ENCODE measurements at regions not wholly inside any gene's neighbourhood (a gene's known extent, or its start where the extent isn't known, plus 50 kb on each side); places are given as distances from the start of the nearest gene placed in this dataset.

DNA sequence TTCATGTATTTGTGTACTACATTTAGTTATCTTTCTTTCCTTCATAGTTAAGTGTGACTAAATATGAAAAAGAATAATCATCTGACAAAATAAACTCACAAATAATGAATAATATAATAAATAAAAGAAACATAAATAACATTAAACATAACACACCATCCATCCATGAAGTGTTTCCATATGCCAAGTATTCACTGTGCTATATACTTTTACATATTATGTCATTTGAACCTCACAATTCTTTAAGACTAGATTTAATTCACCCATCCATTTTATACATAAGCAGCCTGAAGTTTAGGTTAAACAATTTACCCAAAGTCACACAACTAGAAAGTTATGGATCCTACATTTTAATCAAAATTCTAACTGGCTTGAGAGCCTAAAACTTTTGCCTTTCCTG is 549.4 kb upstream of the HS3ST5 start:
- Histone ChIP-seq H3K27ac (ENCODE audit: low read depth) (no peak overlapping the region), H3K4me3 (no peak overlapping the region), H3K79me2 (replicated peaks; ENCODE audit: insufficient read depth) (no peaks in the 10 kb centered on the region), H3F3A (replicated peaks; ENCODE audit: low read depth) (no peaks in the 10 kb centered on the region), H3K4me1 (ENCODE audit: insufficient read depth) (no peaks in the 10 kb centered on the region), H3K36me3 (ENCODE audit: insufficient read depth) (no peaks in the 10 kb centered on the region), H3K4me2 (no peak overlapping the region), H3K27me3 (ENCODE audit: insufficient read depth) (no peaks in the 10 kb centered on the region), H3K9me2 (ENCODE audit: insufficient read depth) (no peaks in the 10 kb centered on the region), H2AFZ (no peak overlapping the region), H4K20me1 (replicated peaks; ENCODE audit: insufficient read depth) (no peaks in the 10 kb centered on the region)
- Mint-ChIP-seq H3K9me3 (peaks cover 6% of the 10 kb centered on the region; the same call in 2 of the 3 replicates), H3K4me1 (no peaks in the 10 kb centered on the region), H3K36me3 (ENCODE audit: low read depth) (peaks cover 2% of the 10 kb centered on the region; the same call in 1 of the 3 replicates), H3K4me3 (no peak overlapping the region), H3K27ac (no peak overlapping the region), H3K27me3 (ENCODE audit: insufficient read depth, low read depth, poor library complexity) (no peaks in the 10 kb centered on the region)
- DNase-seq (ENCODE audit: low spot score), result no peak
- TF ChIP-seq EZH2phosphoT487 (IDR thresholded peaks at IDR 0.05; ENCODE audit: unreplicated experiment), result no peak
- TF ChIP-seq, protein P1, sequence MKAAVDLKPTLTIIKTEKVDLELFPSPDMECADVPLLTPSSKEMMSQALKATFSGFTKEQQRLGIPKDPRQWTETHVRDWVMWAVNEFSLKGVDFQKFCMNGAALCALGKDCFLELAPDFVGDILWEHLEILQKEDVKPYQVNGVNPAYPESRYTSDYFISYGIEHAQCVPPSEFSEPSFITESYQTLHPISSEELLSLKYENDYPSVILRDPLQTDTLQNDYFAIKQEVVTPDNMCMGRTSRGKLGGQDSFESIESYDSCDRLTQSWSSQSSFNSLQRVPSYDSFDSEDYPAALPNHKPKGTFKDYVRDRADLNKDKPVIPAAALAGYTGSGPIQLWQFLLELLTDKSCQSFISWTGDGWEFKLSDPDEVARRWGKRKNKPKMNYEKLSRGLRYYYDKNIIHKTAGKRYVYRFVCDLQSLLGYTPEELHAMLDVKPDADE (IDR thresholded peaks at IDR 0.05), result no peak
- TF ChIP-seq, protein P2, sequence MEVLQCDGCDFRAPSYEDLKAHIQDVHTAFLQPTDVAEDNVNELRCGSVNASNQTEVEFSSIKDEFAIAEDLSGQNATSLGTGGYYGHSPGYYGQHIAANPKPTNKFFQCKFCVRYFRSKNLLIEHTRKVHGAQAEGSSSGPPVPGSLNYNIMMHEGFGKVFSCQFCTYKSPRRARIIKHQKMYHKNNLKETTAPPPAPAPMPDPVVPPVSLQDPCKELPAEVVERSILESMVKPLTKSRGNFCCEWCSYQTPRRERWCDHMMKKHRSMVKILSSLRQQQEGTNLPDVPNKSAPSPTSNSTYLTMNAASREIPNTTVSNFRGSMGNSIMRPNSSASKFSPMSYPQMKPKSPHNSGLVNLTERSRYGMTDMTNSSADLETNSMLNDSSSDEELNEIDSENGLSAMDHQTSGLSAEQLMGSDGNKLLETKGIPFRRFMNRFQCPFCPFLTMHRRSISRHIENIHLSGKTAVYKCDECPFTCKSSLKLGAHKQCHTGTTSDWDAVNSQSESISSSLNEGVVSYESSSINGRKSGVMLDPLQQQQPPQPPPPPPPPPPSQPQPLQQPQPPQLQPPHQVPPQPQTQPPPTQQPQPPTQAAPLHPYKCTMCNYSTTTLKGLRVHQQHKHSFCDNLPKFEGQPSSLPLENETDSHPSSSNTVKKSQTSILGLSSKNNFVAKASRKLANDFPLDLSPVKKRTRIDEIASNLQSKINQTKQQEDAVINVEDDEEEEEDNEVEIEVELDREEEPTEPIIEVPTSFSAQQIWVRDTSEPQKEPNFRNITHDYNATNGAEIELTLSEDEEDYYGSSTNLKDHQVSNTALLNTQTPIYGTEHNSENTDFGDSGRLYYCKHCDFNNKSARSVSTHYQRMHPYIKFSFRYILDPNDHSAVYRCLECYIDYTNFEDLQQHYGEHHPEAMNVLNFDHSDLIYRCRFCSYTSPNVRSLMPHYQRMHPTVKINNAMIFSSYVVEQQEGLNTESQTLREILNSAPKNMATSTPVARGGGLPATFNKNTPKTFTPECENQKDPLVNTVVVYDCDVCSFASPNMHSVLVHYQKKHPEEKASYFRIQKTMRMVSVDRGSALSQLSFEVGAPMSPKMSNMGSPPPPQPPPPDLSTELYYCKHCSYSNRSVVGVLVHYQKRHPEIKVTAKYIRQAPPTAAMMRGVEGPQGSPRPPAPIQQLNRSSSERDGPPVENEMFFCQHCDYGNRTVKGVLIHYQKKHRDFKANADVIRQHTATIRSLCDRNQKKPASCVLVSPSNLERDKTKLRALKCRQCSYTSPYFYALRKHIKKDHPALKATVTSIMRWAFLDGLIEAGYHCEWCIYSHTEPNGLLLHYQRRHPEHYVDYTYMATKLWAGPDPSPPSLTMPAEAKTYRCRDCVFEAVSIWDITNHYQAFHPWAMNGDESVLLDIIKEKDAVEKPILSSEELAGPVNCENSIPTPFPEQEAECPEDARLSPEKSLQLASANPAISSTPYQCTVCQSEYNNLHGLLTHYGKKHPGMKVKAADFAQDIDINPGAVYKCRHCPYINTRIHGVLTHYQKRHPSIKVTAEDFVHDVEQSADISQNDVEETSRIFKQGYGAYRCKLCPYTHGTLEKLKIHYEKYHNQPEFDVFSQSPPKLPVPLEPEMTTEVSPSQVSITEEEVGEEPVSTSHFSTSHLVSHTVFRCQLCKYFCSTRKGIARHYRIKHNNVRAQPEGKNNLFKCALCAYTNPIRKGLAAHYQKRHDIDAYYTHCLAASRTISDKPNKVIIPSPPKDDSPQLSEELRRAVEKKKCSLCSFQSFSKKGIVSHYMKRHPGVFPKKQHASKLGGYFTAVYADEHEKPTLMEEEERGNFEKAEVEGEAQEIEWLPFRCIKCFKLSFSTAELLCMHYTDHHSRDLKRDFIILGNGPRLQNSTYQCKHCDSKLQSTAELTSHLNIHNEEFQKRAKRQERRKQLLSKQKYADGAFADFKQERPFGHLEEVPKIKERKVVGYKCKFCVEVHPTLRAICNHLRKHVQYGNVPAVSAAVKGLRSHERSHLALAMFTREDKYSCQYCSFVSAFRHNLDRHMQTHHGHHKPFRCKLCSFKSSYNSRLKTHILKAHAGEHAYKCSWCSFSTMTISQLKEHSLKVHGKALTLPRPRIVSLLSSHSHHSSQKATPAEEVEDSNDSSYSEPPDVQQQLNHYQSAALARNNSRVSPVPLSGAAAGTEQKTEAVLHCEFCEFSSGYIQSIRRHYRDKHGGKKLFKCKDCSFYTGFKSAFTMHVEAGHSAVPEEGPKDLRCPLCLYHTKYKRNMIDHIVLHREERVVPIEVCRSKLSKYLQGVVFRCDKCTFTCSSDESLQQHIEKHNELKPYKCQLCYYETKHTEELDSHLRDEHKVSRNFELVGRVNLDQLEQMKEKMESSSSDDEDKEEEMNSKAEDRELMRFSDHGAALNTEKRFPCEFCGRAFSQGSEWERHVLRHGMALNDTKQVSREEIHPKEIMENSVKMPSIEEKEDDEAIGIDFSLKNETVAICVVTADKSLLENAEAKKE (CRISPR knock-in tag; IDR thresholded peaks at IDR 0.05), result no peak
- TF ChIP-seq NANOG (IDR thresholded peaks at IDR 0.05; ENCODE audit: borderline replicate concordance), result no peak
- no peak for TF ChIP-seq JUNB (IDR thresholded peaks at IDR 0.05; ENCODE audit: unreplicated experiment)
- TF ChIP-seq, protein P3, sequence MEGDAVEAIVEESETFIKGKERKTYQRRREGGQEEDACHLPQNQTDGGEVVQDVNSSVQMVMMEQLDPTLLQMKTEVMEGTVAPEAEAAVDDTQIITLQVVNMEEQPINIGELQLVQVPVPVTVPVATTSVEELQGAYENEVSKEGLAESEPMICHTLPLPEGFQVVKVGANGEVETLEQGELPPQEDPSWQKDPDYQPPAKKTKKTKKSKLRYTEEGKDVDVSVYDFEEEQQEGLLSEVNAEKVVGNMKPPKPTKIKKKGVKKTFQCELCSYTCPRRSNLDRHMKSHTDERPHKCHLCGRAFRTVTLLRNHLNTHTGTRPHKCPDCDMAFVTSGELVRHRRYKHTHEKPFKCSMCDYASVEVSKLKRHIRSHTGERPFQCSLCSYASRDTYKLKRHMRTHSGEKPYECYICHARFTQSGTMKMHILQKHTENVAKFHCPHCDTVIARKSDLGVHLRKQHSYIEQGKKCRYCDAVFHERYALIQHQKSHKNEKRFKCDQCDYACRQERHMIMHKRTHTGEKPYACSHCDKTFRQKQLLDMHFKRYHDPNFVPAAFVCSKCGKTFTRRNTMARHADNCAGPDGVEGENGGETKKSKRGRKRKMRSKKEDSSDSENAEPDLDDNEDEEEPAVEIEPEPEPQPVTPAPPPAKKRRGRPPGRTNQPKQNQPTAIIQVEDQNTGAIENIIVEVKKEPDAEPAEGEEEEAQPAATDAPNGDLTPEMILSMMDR (conservative IDR thresholded peaks at IDR 0.05; ENCODE audit: low read depth in 2 of 2), result no peak
- no peak for TF ChIP-seq ZNF331 (CRISPR knock-in tag; IDR thresholded peaks at IDR 0.05; ENCODE audit: low read depth)
- TF ChIP-seq, protein P4, sequence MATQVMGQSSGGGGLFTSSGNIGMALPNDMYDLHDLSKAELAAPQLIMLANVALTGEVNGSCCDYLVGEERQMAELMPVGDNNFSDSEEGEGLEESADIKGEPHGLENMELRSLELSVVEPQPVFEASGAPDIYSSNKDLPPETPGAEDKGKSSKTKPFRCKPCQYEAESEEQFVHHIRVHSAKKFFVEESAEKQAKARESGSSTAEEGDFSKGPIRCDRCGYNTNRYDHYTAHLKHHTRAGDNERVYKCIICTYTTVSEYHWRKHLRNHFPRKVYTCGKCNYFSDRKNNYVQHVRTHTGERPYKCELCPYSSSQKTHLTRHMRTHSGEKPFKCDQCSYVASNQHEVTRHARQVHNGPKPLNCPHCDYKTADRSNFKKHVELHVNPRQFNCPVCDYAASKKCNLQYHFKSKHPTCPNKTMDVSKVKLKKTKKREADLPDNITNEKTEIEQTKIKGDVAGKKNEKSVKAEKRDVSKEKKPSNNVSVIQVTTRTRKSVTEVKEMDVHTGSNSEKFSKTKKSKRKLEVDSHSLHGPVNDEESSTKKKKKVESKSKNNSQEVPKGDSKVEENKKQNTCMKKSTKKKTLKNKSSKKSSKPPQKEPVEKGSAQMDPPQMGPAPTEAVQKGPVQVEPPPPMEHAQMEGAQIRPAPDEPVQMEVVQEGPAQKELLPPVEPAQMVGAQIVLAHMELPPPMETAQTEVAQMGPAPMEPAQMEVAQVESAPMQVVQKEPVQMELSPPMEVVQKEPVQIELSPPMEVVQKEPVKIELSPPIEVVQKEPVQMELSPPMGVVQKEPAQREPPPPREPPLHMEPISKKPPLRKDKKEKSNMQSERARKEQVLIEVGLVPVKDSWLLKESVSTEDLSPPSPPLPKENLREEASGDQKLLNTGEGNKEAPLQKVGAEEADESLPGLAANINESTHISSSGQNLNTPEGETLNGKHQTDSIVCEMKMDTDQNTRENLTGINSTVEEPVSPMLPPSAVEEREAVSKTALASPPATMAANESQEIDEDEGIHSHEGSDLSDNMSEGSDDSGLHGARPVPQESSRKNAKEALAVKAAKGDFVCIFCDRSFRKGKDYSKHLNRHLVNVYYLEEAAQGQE (IDR thresholded peaks at IDR 0.05; ENCODE audit: unreplicated experiment), result no peak
- no peak for TF ChIP-seq ZNF114 (CRISPR knock-in tag; IDR thresholded peaks at IDR 0.05)
- no peak for TF ChIP-seq EZH2 (IDR thresholded peaks at IDR 0.05; ENCODE audit: low read depth, unreplicated experiment)
- TF ChIP-seq CREB1 (CRISPR knock-in tag; IDR thresholded peaks at IDR 0.05; ENCODE audit: low read depth), result no peak
- TF ChIP-seq STAT1 (IDR thresholded peaks at IDR 0.05; ENCODE audit: unreplicated experiment), result no peak
- no peak for TF ChIP-seq POLR2AphosphoS5 (IDR thresholded peaks at IDR 0.05; ENCODE audit: low read depth)
- ATAC-seq, result no peak

Measured in GM23338 (cell line).